ENCODE measurements at regions not wholly inside any gene's neighbourhood (a gene's known extent, or its start where the extent isn't known, plus 50 kb on each side); places are given as distances from the start of the nearest gene placed in this dataset.

DNA sequence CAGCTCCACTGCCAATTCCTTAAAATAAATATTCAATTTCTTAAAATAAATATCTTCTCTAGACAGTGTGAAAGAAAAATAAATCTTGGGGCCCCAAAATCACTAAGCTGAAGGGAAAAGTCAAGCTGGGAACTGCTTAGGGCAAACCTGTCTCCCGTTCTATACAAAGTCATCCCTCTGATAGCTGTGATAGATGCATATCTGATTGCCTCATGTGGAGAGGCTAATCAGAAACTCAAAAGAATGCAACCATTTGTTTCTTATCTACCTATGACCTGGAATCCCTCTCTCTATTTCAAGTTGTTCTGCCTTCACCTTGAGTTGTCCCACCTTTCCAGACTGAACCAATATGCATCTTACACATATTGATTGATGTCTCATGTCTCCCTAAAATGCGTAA, 889.8 kb downstream of the TRHDE start:
- no peak for DNase-seq (ENCODE audit: low read depth, low spot score)
- Histone ChIP-seq H3K9ac (ENCODE audit: insufficient read length, low read depth) (no peak overlapping the region), H3K9me3 (ENCODE audit: insufficient read depth, low read length) (no peaks in the 10 kb centered on the region), H3K4me1 (ENCODE audit: insufficient read depth, insufficient read length) (no peaks in the 10 kb centered on the region), H3K4me3 (ENCODE audit: insufficient read length, low read depth) (no peak overlapping the region), H3K36me3 (ENCODE audit: insufficient read depth, insufficient read length, low read length) (no peaks in the 10 kb centered on the region), H3K27me3 (ENCODE audit: insufficient read depth, insufficient read length) (no peaks in the 10 kb centered on the region)
- no peak for TF ChIP-seq YY1 (IDR thresholded peaks at IDR 0.05; ENCODE audit: insufficient read depth, insufficient read length)
- TF ChIP-seq SUZ12 (IDR thresholded peaks at IDR 0.05; ENCODE audit: extremely low read depth, insufficient read depth, insufficient read length): no peak
- no peak for TF ChIP-seq ZNF274 (IDR thresholded peaks at IDR 0.05; ENCODE audit: low read depth, low read length)

DNA sequence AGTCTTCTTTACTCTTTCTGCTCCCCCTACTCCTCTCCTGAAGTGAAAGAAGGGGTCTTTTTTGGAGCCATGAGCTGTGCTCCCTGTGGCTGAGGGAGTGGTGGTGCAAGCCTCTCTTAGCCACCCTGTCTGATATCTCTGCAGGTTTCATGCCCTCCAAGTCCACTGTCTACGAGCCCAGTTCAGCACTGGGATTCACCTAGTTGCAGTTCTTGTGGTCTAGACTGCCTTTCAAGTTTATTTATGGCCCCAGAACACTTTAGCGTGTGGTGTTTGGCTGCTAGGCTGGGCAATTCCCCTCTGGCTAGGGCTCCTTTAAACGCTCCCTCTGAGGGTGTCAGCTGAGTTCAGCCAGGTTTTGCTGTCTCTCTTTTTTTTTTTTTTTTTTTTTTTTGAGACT, 908.6 kb downstream of the TRHDE start:
- Histone ChIP-seq H3K9me3 (ENCODE audit: insufficient read depth, low read length) (peaks cover 13% of the 10 kb centered on the region), H3K27me3 (ENCODE audit: insufficient read depth, insufficient read length) (no peaks in the 10 kb centered on the region), H3K9ac (ENCODE audit: insufficient read length, low read depth) (no peak overlapping the region), H3K36me3 (ENCODE audit: insufficient read depth, insufficient read length, low read length) (no peaks in the 10 kb centered on the region), H3K4me1 (ENCODE audit: insufficient read depth, insufficient read length) (no peaks in the 10 kb centered on the region), H3K4me3 (ENCODE audit: insufficient read length, low read depth) (no peak overlapping the region)
- TF ChIP-seq YY1 (IDR thresholded peaks at IDR 0.05; ENCODE audit: insufficient read depth, insufficient read length) (no peak), SUZ12 (IDR thresholded peaks at IDR 0.05; ENCODE audit: extremely low read depth, insufficient read depth, insufficient read length) (no peak), ZNF274 (IDR thresholded peaks at IDR 0.05; ENCODE audit: low read depth, low read length) (no peak)
- no peak for DNase-seq (ENCODE audit: low read depth, low spot score)

DNA sequence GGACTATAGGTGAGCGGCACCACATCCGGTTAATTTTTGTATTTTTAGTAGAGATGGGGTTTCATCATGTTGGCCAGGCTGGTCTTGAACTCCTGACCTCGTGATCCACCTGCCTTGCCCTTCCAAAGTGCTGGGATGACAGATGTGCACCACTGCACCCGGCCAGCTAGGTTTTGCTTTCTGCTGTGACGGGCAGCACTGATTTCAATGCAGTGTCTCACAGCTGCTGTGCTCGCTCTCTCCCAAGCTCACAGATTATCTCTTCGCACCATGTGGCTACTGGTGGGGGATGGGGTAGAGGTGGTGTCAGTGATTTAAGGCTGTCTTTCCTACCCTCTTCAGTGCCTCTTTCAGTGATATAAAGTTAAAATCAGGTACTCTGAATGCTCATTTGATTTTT, 909.1 kb downstream of the TRHDE start:
- Histone ChIP-seq H3K36me3 (ENCODE audit: insufficient read depth, insufficient read length, low read length) (no peaks in the 10 kb centered on the region), H3K4me1 (ENCODE audit: insufficient read depth, insufficient read length) (no peaks in the 10 kb centered on the region), H3K9me3 (ENCODE audit: insufficient read depth, low read length) (peaks cover 18% of the 10 kb centered on the region), H3K27me3 (ENCODE audit: insufficient read depth, insufficient read length) (no peaks in the 10 kb centered on the region), H3K4me3 (ENCODE audit: insufficient read length, low read depth) (no peak overlapping the region), H3K9ac (ENCODE audit: insufficient read length, low read depth) (no peak overlapping the region)
- TF ChIP-seq SUZ12 (IDR thresholded peaks at IDR 0.05; ENCODE audit: extremely low read depth, insufficient read depth, insufficient read length) (no peak), YY1 (IDR thresholded peaks at IDR 0.05; ENCODE audit: insufficient read depth, insufficient read length) (no peak), ZNF274 (IDR thresholded peaks at IDR 0.05; ENCODE audit: low read depth, low read length) (no peak)
- no peak for DNase-seq (ENCODE audit: low read depth, low spot score)

DNA sequence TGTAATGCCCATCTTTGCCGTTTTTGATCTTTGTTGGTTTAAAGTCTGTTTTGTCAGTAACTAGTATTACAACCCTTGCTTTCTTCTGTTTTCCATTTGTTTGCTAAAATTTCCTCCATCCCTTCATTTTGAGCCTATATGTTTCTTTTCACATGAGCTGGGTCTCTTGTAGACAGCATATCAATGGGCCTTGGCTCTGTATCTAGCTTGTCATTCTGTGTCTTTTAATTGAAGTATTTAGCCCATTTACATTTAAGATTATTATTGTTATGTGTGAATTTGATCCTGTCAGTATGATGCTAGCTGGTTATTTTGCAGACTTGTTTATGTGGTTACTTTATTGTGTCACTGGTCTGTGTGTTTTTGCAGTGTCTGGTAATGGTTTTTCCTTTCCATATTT, 913.2 kb downstream of the TRHDE start:
- no peak overlapping the region for H3K9ac ChIP-seq (ENCODE audit: insufficient read length, low read depth)
- H3K36me3 ChIP-seq (ENCODE audit: insufficient read depth, insufficient read length, low read length): no peaks in the 10 kb centered on the region
- H3K27me3 ChIP-seq (ENCODE audit: insufficient read depth, insufficient read length): no peaks in the 10 kb centered on the region
- H3K4me1 ChIP-seq (ENCODE audit: insufficient read depth, insufficient read length): no peaks in the 10 kb centered on the region
- peaks cover 18% of the 10 kb centered on the region for H3K9me3 ChIP-seq (ENCODE audit: insufficient read depth, low read length)
- no peak overlapping the region for H3K4me3 ChIP-seq (ENCODE audit: insufficient read length, low read depth)
- TF ChIP-seq ZNF274 (IDR thresholded peaks at IDR 0.05; ENCODE audit: low read depth, low read length) (no peak), YY1 (IDR thresholded peaks at IDR 0.05; ENCODE audit: insufficient read depth, insufficient read length) (no peak), SUZ12 (IDR thresholded peaks at IDR 0.05; ENCODE audit: extremely low read depth, insufficient read depth, insufficient read length) (no peak)
- DNase-seq (ENCODE audit: low read depth, low spot score): no peak

DNA sequence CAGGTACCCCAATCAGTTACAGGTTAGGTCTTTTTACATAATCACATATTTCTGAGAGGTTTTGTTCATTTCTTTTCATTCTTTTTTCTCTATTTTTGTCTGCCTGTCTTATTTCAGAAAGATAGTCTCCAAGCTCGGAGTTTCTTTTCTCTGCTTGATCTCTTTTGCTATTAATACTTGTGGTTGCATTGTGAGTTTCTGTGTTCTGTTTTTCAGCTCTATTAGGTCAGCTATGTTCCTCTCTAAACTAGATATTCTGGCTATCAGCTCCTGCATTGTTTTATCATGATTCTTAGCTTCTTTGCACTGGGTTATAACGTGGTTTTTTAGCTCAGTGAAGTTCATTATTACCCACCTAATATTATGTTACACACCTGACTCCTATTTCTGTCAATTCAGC, 914.1 kb downstream of the TRHDE start:
- no peak overlapping the region for H3K9ac ChIP-seq (ENCODE audit: insufficient read length, low read depth)
- TF ChIP-seq ZNF274 (IDR thresholded peaks at IDR 0.05; ENCODE audit: low read depth, low read length): no peak
- TF ChIP-seq SUZ12 (IDR thresholded peaks at IDR 0.05; ENCODE audit: extremely low read depth, insufficient read depth, insufficient read length): no peak
- no peak for TF ChIP-seq YY1 (IDR thresholded peaks at IDR 0.05; ENCODE audit: insufficient read depth, insufficient read length)
- no peaks in the 10 kb centered on the region for H3K27me3 ChIP-seq (ENCODE audit: insufficient read depth, insufficient read length)
- peaks cover 18% of the 10 kb centered on the region for H3K9me3 ChIP-seq (ENCODE audit: insufficient read depth, low read length)
- no peak for DNase-seq (ENCODE audit: low read depth, low spot score)
- H3K36me3 ChIP-seq (ENCODE audit: insufficient read depth, insufficient read length, low read length): no peaks in the 10 kb centered on the region
- H3K4me3 ChIP-seq (ENCODE audit: insufficient read length, low read depth): no peak overlapping the region
- no peaks in the 10 kb centered on the region for H3K4me1 ChIP-seq (ENCODE audit: insufficient read depth, insufficient read length)

DNA sequence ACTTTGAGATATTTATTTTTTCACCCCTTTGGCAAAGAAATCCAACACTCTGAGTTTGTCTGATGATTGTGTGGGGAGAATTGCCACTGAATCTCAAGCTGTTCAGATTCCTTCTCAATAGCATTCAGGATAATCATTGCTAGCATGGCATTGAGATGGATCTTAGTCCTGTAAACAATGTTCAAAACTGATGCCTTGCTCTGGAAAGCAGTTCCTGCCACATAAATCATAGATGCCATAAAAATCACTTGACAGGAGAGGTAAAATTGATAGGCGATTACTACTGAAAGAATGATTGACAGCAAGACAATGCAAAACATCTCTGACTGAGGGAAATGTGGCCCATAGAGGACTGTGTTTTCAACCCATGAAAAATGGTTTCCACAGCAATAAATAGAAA, 915.6 kb downstream of the TRHDE start:
- Histone ChIP-seq H3K4me1 (ENCODE audit: insufficient read depth, insufficient read length) (no peaks in the 10 kb centered on the region), H3K36me3 (ENCODE audit: insufficient read depth, insufficient read length, low read length) (no peaks in the 10 kb centered on the region), H3K9ac (ENCODE audit: insufficient read length, low read depth) (no peak overlapping the region), H3K27me3 (ENCODE audit: insufficient read depth, insufficient read length) (no peaks in the 10 kb centered on the region), H3K4me3 (ENCODE audit: insufficient read length, low read depth) (no peak overlapping the region), H3K9me3 (ENCODE audit: insufficient read depth, low read length) (peaks cover 18% of the 10 kb centered on the region)
- no peak for DNase-seq (ENCODE audit: low read depth, low spot score)
- no peak for TF ChIP-seq ZNF274 (IDR thresholded peaks at IDR 0.05; ENCODE audit: low read depth, low read length)
- TF ChIP-seq SUZ12 (IDR thresholded peaks at IDR 0.05; ENCODE audit: extremely low read depth, insufficient read depth, insufficient read length): no peak
- no peak for TF ChIP-seq YY1 (IDR thresholded peaks at IDR 0.05; ENCODE audit: insufficient read depth, insufficient read length)

DNA sequence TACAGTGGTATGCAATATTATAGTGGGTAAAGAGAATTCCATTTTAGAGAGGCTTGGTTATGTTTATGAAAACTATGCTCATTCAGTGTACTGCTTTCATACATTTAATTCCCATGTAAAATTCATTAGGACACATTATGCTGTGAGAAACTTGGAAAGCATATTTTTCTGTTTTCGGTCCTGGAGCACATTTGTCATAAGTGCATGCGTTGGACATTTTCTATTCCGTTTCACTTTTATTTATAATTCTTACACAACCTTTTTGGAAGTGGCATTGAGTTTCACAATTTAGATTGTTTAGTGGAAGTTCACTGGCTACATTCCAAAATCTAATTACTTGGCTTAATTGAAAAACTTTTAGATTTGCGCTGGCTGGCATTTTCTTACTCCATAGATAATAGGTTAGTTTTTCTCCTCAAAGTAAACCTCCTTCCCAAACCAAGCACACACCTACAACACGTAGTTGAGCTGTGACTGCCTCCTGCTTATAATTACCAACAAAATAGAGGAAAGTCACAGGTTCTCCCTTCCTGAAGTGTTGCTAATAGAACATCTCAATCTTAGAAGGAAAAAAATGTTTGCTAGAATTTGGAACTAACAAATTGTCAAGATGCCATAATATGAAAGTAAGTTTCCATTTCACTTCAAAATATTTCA, 938.5 kb downstream of the TRHDE start:
- Histone ChIP-seq H3K9ac (ENCODE audit: insufficient read length, low read depth) (no peak overlapping the region), H3K9me3 (ENCODE audit: insufficient read depth, low read length) (no peaks in the 10 kb centered on the region), H3K27me3 (ENCODE audit: insufficient read depth, insufficient read length) (no peaks in the 10 kb centered on the region), H3K4me1 (ENCODE audit: insufficient read depth, insufficient read length) (no peaks in the 10 kb centered on the region), H3K36me3 (ENCODE audit: insufficient read depth, insufficient read length, low read length) (no peaks in the 10 kb centered on the region), H3K4me3 (ENCODE audit: insufficient read length, low read depth) (no peak overlapping the region)
- DNase-seq (ENCODE audit: low read depth, low spot score): no peak
- TF ChIP-seq ZNF274 (IDR thresholded peaks at IDR 0.05; ENCODE audit: low read depth, low read length) (no peak), YY1 (IDR thresholded peaks at IDR 0.05; ENCODE audit: insufficient read depth, insufficient read length) (no peak), SUZ12 (IDR thresholded peaks at IDR 0.05; ENCODE audit: extremely low read depth, insufficient read depth, insufficient read length) (no peak)
